K562 (cell line): ENCODE measurements at regions not wholly inside any gene's neighbourhood (a gene's known extent, or its start where the extent isn't known, plus 50 kb on each side); places are given as distances from the start of the nearest gene placed in this dataset.

Source experiments
- ATAC-seq: fragments of 200-7000 bp; cut with Tn5 transposase; 3 replicates; pipeline ENCODE4 v1.9.1; 2020; ENCODE audit warnings: moderate library complexity
- BruUV-seq: library from RNA; stranded (reverse); fragments of 400-500 nt; replicated peaks from 2 replicates; lab custom pipeline; 2021; lab: Mats Ljungman, UMichigan
- CTCF ChIA-PET: fragments of 300-600 bp; formaldehyde crosslinking; extraction: SDS; loops from one replicate; lab custom pipeline; 2021; ENCODE audit warnings: low intra/inter-chr PET ratio; lab: Yijun Ruan, JAX
- POLR2A ChIA-PET: fragments of 300-600, 350-650 bp; sonication (Branson Sonifier 250); formaldehyde crosslinking; extraction: SDS; loops from one replicate; lab custom pipeline; 2021; ENCODE audit warnings: antibody characterized with exemption, inconsistent platforms; lab: Yijun Ruan, JAX
- DNase-seq, 4 experiments: peaks; one replicate each; pipeline versions ENCODE4 v3.0.0 to v3.0.0-alpha.2; 2011 to 2018; ENCODE audit warnings: low spot score in 3 of 4, mixed read lengths in 3 of 4; ENCODE audit errors: extremely low read depth in 1 of 4
- FAIRE-seq: peaks from 2 replicates; lab custom pipeline; 2011; peaks lifted over from hg19 to GRCh38; lab: Jason Lieb, UNC
- H2AFZ ChIP-seq: 2 replicates; pipeline ENCODE4 v1.6.0; 2011; ENCODE audit warnings: low read depth, low read length, control low read depth, inconsistent platforms
- H3K27ac ChIP-seq: fragments of 200-600 bp; 3 replicates; pipeline ENCODE4 v1.8.0; 2011; ENCODE audit warnings: low read depth, mild to moderate bottlenecking, control low read depth, inconsistent platforms, low read length, moderate library complexity, mixed read lengths; ENCODE audit errors: extremely low read depth
- H3K27me3 ChIP-seq, 2 experiments: fragments of 300-600 bp in 1 of 2; 2 replicates in 1 of 2; 3 replicates in 1 of 2; pipeline versions ENCODE4 v1.6.0 to v1.8.0; 2011; ENCODE audit warnings: inconsistent platforms in 2 of 2, low read length in 2 of 2, mild to moderate bottlenecking in 1 of 2, mixed read lengths in 1 of 2, moderate library complexity in 1 of 2; ENCODE audit not compliant: control insufficient read depth in 2 of 2, insufficient read depth in 2 of 2
- H3K36me3 ChIP-seq: fragments of 300-600 bp; 3 replicates; pipeline ENCODE4 v1.8.0; 2011; ENCODE audit warnings: mild to moderate bottlenecking, low read length, inconsistent platforms; ENCODE audit not compliant: control insufficient read depth, insufficient read depth
- H3K4me1 ChIP-seq, 2 experiments: fragments of 200-600 bp in 1 of 2; replicated peaks in 1 of 2; 2 replicates in 1 of 2; 3 replicates in 1 of 2; pipeline versions ENCODE4 v1.5.1 to v1.8.0; 2011; ENCODE audit warnings: inconsistent platforms in 2 of 2, low read length in 2 of 2, mild to moderate bottlenecking in 1 of 2, mixed read lengths in 1 of 2, moderate library complexity in 1 of 2; ENCODE audit not compliant: control insufficient read depth in 2 of 2, insufficient read depth in 2 of 2
- H3K4me2 ChIP-seq: 2 replicates; pipeline ENCODE4 v1.6.1; 2011; ENCODE audit warnings: low read length, control low read depth, inconsistent platforms, mixed read lengths; ENCODE audit not compliant: insufficient read depth
- H3K4me3 ChIP-seq: fragments of 200-600 bp; sonication (generic), shearing (Covaris generic); 2 replicates; pipeline ENCODE4 v1.5.1; 2016; ENCODE audit warnings: control low read depth, inconsistent platforms
- H3K79me2 ChIP-seq: fragments of 200-600 bp; 3 replicates; pipeline ENCODE4 v1.8.0; 2011; ENCODE audit warnings: low read length, inconsistent platforms; ENCODE audit not compliant: control insufficient read depth, insufficient read depth
- H3K9ac ChIP-seq, 2 experiments: 2 replicates each; pipeline versions ENCODE4 v1.6.0 to v1.6.1; 2011; ENCODE audit warnings: low read depth in 2 of 2, low read length in 2 of 2, control low read depth in 1 of 2, inconsistent platforms in 1 of 2, mild to moderate bottlenecking in 1 of 2, mixed read lengths in 1 of 2; ENCODE audit not compliant: insufficient read depth in 1 of 2
- H3K9me1 ChIP-seq: one replicate; pipeline ENCODE4 v1.6.0; 2011; ENCODE audit warnings: inconsistent platforms, mild to moderate bottlenecking, low read length, moderate library complexity; ENCODE audit not compliant: control insufficient read depth, insufficient read depth
- H3K9me3 ChIP-seq: replicated peaks from 2 replicates; pipeline ENCODE4 v1.5.1; 2011; ENCODE audit warnings: low read depth, low read length, inconsistent platforms; ENCODE audit not compliant: control insufficient read depth, insufficient read depth
- H4K20me1 ChIP-seq: replicated peaks from 2 replicates; pipeline ENCODE4 v1.6.1; 2011; ENCODE audit warnings: low read length, inconsistent platforms, mixed read lengths; ENCODE audit not compliant: control insufficient read depth, insufficient read depth
- CTBP1 ChIP-seq: fragments of 450-650 bp; IDR thresholded peaks from 2 replicates; pipeline ENCODE4 v1.6.1; 2016; ENCODE audit warnings: borderline replicate concordance
- GATAD2A ChIP-seq: fragments of 450-650 bp; IDR thresholded peaks from 2 replicates; pipeline ENCODE4 v1.6.1; 2017
- GTF2F1 ChIP-seq: IDR thresholded peaks from 2 replicates; pipeline ENCODE4 v1.6.1; 2011; ENCODE audit warnings: low read depth, low read length, improper control_type of control experiment
- HIVEP1 ChIP-seq: fragments of 250-450 bp; sonication (Bioruptor Pico); IDR thresholded peaks from 2 replicates; pipeline ENCODE4 v1.4.0; 2020; ENCODE audit warnings: mild to moderate bottlenecking
- HOXB6 ChIP-seq: fragments of 250-450 bp; sonication (Bioruptor Pico); IDR thresholded peaks from 2 replicates; pipeline ENCODE4 v1.5.1; 2022; ENCODE audit warnings: mild to moderate bottlenecking, borderline replicate concordance
- RAD21 ChIP-seq, 2 experiments: fragments of 250-450 bp in 1 of 2; fragments of 450-650 bp in 1 of 2; sonication (Bioruptor Pico) in 1 of 2; formaldehyde crosslinking in 1 of 2; IDR thresholded peaks in 1 of 2; conservative IDR thresholded peaks in 1 of 2; 2 replicates each; pipeline versions ENCODE4 v1.4.0 to v1.8.0; 2020 to 2022; ENCODE audit warnings: mild to moderate bottlenecking in 2 of 2, moderate library complexity in 1 of 2
- RCOR1 ChIP-seq, 2 experiments: IDR thresholded peaks; 2 replicates each; pipeline ENCODE4 v1.6.1; 2012; ENCODE audit warnings: low read depth in 2 of 2, low read length in 2 of 2, borderline replicate concordance in 1 of 2, improper control_type of control experiment in 1 of 2
- ZFP36 ChIP-seq: fragments of 150-350 bp; IDR thresholded peaks from 2 replicates; pipeline ENCODE4 v1.6.1; 2018; ENCODE audit warnings: low read length, low read depth; ENCODE audit not compliant: partially characterized antibody
- ZNF165 ChIP-seq: fragments of 250-450 bp; sonication (Bioruptor Pico); IDR thresholded peaks from 2 replicates; pipeline ENCODE4 v1.4.0; 2020; ENCODE audit warnings: borderline replicate concordance
- ZNF583 ChIP-seq: fragments of 250-450 bp; sonication (Bioruptor Pico); IDR thresholded peaks from 2 replicates; pipeline ENCODE4 v1.4.0; 2020
- WGBS: fragments of 100-300 bp; shearing (Covaris generic); methylation state at CpG from one replicate; pipeline ENCODE4 v1.1.6; 2016; ENCODE audit warnings: low coverage, mixed read lengths; ENCODE audit not compliant: insufficient coverage; ENCODE audit errors: missing lambda C conversion rate; 5-methylcytosine and 5-hydroxymethylcytosine counted together
- in situ Hi-C: fragments of 300-500 bp; cut with MboI; formaldehyde crosslinking; loops from 4 replicates; pipeline ENCODE4 v1.15.0; 2018; ENCODE audit warnings: inconsistent platforms, mixed read lengths
- intact Hi-C: fragments of 100-400 bp; cut with micrococcal nuclease; formaldehyde crosslinking; loops from 2 replicates; pipeline ENCODE4 v1.14.2; 2022
- TF ChIP-seq, protein P1 (sequence below): fragments of 250-450 bp; sonication (Bioruptor Pico); IDR thresholded peaks from 2 replicates; pipeline ENCODE4 v1.8.0; 2021; ENCODE audit warnings: moderate library complexity, mild to moderate bottlenecking, inconsistent platforms
- TF ChIP-seq, protein P2 (sequence below): fragments of 250-450 bp; sonication (Bioruptor Pico); IDR thresholded peaks from 2 replicates; pipeline ENCODE4 v1.5.0; 2021

DNA sequence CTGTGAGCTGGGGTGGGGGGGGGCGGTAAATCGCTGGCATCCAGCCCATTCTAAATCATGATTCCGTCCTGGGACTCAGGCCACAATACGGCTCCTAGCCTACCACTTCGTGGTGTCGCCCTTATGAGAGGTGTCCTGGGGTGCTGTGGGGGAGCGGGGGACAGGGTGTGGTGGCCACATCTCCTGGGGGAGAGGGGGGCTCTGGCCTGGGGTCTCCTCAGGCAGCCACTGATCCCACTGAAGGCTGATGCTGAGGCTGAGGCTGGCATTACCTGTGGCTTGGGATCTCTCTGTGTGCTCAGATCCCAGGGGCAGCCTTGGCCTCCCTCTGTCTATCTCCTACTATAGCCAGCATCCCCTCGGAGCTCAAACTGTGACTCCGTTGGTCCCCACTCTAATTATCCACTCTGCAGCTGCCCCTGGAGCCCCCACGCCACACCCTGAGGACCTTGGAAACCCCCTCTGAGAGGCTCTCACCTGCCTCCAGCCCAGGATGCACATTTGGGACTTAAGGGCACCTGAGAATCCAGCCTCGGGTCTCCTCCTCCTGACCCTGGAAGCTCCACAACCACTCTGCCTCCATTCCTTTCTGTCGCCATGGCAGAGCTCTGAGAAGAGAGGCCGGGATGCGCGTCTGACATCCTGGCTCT is 249.3 kb upstream of the TCERG1L start:
- in situ Hi-C loops, result no loop called here
- no peaks in the 10 kb centered on the region for H3K9me1 ChIP-seq
- no peak for DNase-seq
- no peak for FAIRE-seq
- no peak overlapping the region for H3K4me2 ChIP-seq
- H3K9me3 ChIP-seq, result no peaks in the 10 kb centered on the region
- H3K27ac ChIP-seq, result no peak overlapping the region
- no TSS peak for BruUV-seq
- H3K4me3 ChIP-seq, result no peak overlapping the region
- CTCF ChIA-PET, result no interaction called here
- WGBS, result 2% methylated on average over 10 of the region's 15 CpGs
- POLR2A ChIA-PET, result no interaction called here
- no peak for ATAC-seq
- H3K79me2 ChIP-seq, result no peaks in the 10 kb centered on the region
- H3K9ac ChIP-seq, result no peak overlapping the region
- no peak overlapping the region for H2AFZ ChIP-seq
- H4K20me1 ChIP-seq, result no peaks in the 10 kb centered on the region
- intact Hi-C loops, result no loop called here
- H3K36me3 ChIP-seq, result no peaks in the 10 kb centered on the region
- no peaks in the 10 kb centered on the region for H3K4me1 ChIP-seq
- H3K27me3 ChIP-seq, result peaks cover 0 to 17% of the 10 kb centered on the region in 2 experiments; a peak in 2 of 5 replicates
- TF ChIP-seq GATAD2A, result no peak
- no peak for TF ChIP-seq HIVEP1 (CRISPR knock-in tag)
- TF ChIP-seq, protein P1, sequence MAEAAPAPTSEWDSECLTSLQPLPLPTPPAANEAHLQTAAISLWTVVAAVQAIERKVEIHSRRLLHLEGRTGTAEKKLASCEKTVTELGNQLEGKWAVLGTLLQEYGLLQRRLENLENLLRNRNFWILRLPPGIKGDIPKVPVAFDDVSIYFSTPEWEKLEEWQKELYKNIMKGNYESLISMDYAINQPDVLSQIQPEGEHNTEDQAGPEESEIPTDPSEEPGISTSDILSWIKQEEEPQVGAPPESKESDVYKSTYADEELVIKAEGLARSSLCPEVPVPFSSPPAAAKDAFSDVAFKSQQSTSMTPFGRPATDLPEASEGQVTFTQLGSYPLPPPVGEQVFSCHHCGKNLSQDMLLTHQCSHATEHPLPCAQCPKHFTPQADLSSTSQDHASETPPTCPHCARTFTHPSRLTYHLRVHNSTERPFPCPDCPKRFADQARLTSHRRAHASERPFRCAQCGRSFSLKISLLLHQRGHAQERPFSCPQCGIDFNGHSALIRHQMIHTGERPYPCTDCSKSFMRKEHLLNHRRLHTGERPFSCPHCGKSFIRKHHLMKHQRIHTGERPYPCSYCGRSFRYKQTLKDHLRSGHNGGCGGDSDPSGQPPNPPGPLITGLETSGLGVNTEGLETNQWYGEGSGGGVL (CRISPR knock-in tag), result no peak
- TF ChIP-seq RAD21 (CRISPR knock-in tag; conservative IDR thresholded peaks at IDR 0.05 in 1 of 2, IDR thresholded peaks at IDR 0.05 in 1 of 2), result no peak
- no peak for TF ChIP-seq ZNF165 (CRISPR knock-in tag)
- no peak for TF ChIP-seq GTF2F1
- TF ChIP-seq ZFP36, result no peak
- TF ChIP-seq, protein P2, sequence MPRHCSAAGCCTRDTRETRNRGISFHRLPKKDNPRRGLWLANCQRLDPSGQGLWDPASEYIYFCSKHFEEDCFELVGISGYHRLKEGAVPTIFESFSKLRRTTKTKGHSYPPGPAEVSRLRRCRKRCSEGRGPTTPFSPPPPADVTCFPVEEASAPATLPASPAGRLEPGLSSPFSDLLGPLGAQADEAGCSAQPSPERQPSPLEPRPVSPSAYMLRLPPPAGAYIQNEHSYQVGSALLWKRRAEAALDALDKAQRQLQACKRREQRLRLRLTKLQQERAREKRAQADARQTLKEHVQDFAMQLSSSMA (CRISPR knock-in tag), result no peak
- TF ChIP-seq RCOR1 (IDR thresholded peaks at IDR 0.05; ENCODE audit: borderline replicate concordance in 1 of 2, low read depth in 2 of 2, low read length in 2 of 2), result no peak
- no peak for TF ChIP-seq HOXB6
- no peak for TF ChIP-seq CTBP1
- TF ChIP-seq ZNF583 (CRISPR knock-in tag), result no peak
